K562 (cell line): ENCODE measurements at regions not wholly inside any gene's neighbourhood (a gene's known extent, or its start where the extent isn't known, plus 50 kb on each side); places are given as distances from the start of the nearest gene placed in this dataset.

Experiments used
- ATAC-seq: fragments of 200-7000 bp; cut with Tn5 transposase; 3 replicates; pipeline ENCODE4 v1.9.1; 2020; ENCODE audit warnings: moderate library complexity
- BruUV-seq: library from RNA; stranded (reverse); fragments of 400-500 nt; replicated peaks from 2 replicates; lab custom pipeline; 2021; lab: Mats Ljungman, UMichigan
- CTCF ChIA-PET: fragments of 300-600 bp; formaldehyde crosslinking; extraction: SDS; loops from one replicate; lab custom pipeline; 2021; ENCODE audit warnings: low intra/inter-chr PET ratio; lab: Yijun Ruan, JAX
- POLR2A ChIA-PET: fragments of 300-600, 350-650 bp; sonication (Branson Sonifier 250); formaldehyde crosslinking; extraction: SDS; loops from one replicate; lab custom pipeline; 2021; ENCODE audit warnings: antibody characterized with exemption, inconsistent platforms; lab: Yijun Ruan, JAX
- DNase-seq, 4 experiments: peaks; one replicate each; pipeline versions ENCODE4 v3.0.0 to v3.0.0-alpha.2; 2011 to 2018; ENCODE audit warnings: low spot score in 3 of 4, mixed read lengths in 3 of 4; ENCODE audit errors: extremely low read depth in 1 of 4
- FAIRE-seq: peaks from 2 replicates; lab custom pipeline; 2011; peaks lifted over from hg19 to GRCh38; lab: Jason Lieb, UNC
- H2AFZ ChIP-seq: 2 replicates; pipeline ENCODE4 v1.6.0; 2011; ENCODE audit warnings: low read depth, low read length, control low read depth, inconsistent platforms
- H3K27ac ChIP-seq: fragments of 200-600 bp; 3 replicates; pipeline ENCODE4 v1.8.0; 2011; ENCODE audit warnings: low read depth, mild to moderate bottlenecking, control low read depth, inconsistent platforms, low read length, moderate library complexity, mixed read lengths; ENCODE audit errors: extremely low read depth
- H3K27me3 ChIP-seq, 2 experiments: fragments of 300-600 bp in 1 of 2; 2 replicates in 1 of 2; 3 replicates in 1 of 2; pipeline versions ENCODE4 v1.6.0 to v1.8.0; 2011; ENCODE audit warnings: inconsistent platforms in 2 of 2, low read length in 2 of 2, mild to moderate bottlenecking in 1 of 2, mixed read lengths in 1 of 2, moderate library complexity in 1 of 2; ENCODE audit not compliant: control insufficient read depth in 2 of 2, insufficient read depth in 2 of 2
- H3K36me3 ChIP-seq: fragments of 300-600 bp; 3 replicates; pipeline ENCODE4 v1.8.0; 2011; ENCODE audit warnings: mild to moderate bottlenecking, low read length, inconsistent platforms; ENCODE audit not compliant: control insufficient read depth, insufficient read depth
- H3K4me1 ChIP-seq, 2 experiments: fragments of 200-600 bp in 1 of 2; replicated peaks in 1 of 2; 2 replicates in 1 of 2; 3 replicates in 1 of 2; pipeline versions ENCODE4 v1.5.1 to v1.8.0; 2011; ENCODE audit warnings: inconsistent platforms in 2 of 2, low read length in 2 of 2, mild to moderate bottlenecking in 1 of 2, mixed read lengths in 1 of 2, moderate library complexity in 1 of 2; ENCODE audit not compliant: control insufficient read depth in 2 of 2, insufficient read depth in 2 of 2
- H3K4me2 ChIP-seq: 2 replicates; pipeline ENCODE4 v1.6.1; 2011; ENCODE audit warnings: low read length, control low read depth, inconsistent platforms, mixed read lengths; ENCODE audit not compliant: insufficient read depth
- H3K4me3 ChIP-seq: fragments of 200-600 bp; sonication (generic), shearing (Covaris generic); 2 replicates; pipeline ENCODE4 v1.5.1; 2016; ENCODE audit warnings: control low read depth, inconsistent platforms
- H3K79me2 ChIP-seq: fragments of 200-600 bp; 3 replicates; pipeline ENCODE4 v1.8.0; 2011; ENCODE audit warnings: low read length, inconsistent platforms; ENCODE audit not compliant: control insufficient read depth, insufficient read depth
- H3K9ac ChIP-seq, 2 experiments: 2 replicates each; pipeline versions ENCODE4 v1.6.0 to v1.6.1; 2011; ENCODE audit warnings: low read depth in 2 of 2, low read length in 2 of 2, control low read depth in 1 of 2, inconsistent platforms in 1 of 2, mild to moderate bottlenecking in 1 of 2, mixed read lengths in 1 of 2; ENCODE audit not compliant: insufficient read depth in 1 of 2
- H3K9me1 ChIP-seq: one replicate; pipeline ENCODE4 v1.6.0; 2011; ENCODE audit warnings: inconsistent platforms, mild to moderate bottlenecking, low read length, moderate library complexity; ENCODE audit not compliant: control insufficient read depth, insufficient read depth
- H3K9me3 ChIP-seq: replicated peaks from 2 replicates; pipeline ENCODE4 v1.5.1; 2011; ENCODE audit warnings: low read depth, low read length, inconsistent platforms; ENCODE audit not compliant: control insufficient read depth, insufficient read depth
- H4K20me1 ChIP-seq: replicated peaks from 2 replicates; pipeline ENCODE4 v1.6.1; 2011; ENCODE audit warnings: low read length, inconsistent platforms, mixed read lengths; ENCODE audit not compliant: control insufficient read depth, insufficient read depth
- BDP1 ChIP-seq: IDR thresholded peaks from 3 replicates; pipeline ENCODE4 v1.6.1; 2011; ENCODE audit not compliant: insufficient read length, insufficient read depth
- FOXA1 ChIP-seq: fragments of 450-650 bp; IDR thresholded peaks from 2 replicates; pipeline ENCODE4 v1.6.1; 2016; ENCODE audit warnings: mild to moderate bottlenecking, borderline replicate concordance
- HDAC3 ChIP-seq: fragments of 450-650 bp; IDR thresholded peaks from 2 replicates; pipeline ENCODE4 v1.6.1; 2018; ENCODE audit warnings: borderline replicate concordance, mild to moderate bottlenecking, moderate library complexity; ENCODE audit not compliant: partially characterized antibody
- HNRNPK ChIP-seq: fragments of 200-400 bp; formaldehyde crosslinking; IDR thresholded peaks from one replicate; pipeline ENCODE4 v1.6.1; 2018; ENCODE audit warnings: mild to moderate bottlenecking, low read depth, low read length; ENCODE audit not compliant: poor library complexity, severe bottlenecking
- KAT7 ChIP-seq: sonication (generic); formaldehyde crosslinking; IDR thresholded peaks from 2 replicates; pipeline ENCODE4 v1.8.0; 2022; ENCODE audit warnings: missing genetic modification reagents, mild to moderate bottlenecking, borderline replicate concordance
- LCOR ChIP-seq: sonication (generic); formaldehyde crosslinking; IDR thresholded peaks from 2 replicates; pipeline ENCODE4 v1.8.0; 2022; ENCODE audit warnings: mild to moderate bottlenecking, missing genetic modification reagents
- LEF1 ChIP-seq: fragments of 450-650 bp; IDR thresholded peaks from 2 replicates; pipeline ENCODE4 v1.6.1; 2016; ENCODE audit warnings: mild to moderate bottlenecking
- NFYB ChIP-seq: IDR thresholded peaks from 2 replicates; pipeline ENCODE4 v1.6.1; 2011; ENCODE audit warnings: mild to moderate bottlenecking, moderate library complexity; ENCODE audit not compliant: insufficient read length; ENCODE audit errors: extremely low read depth
- NR3C1 ChIP-seq: sonication (generic); formaldehyde crosslinking; IDR thresholded peaks from 2 replicates; pipeline ENCODE4 v1.8.1; 2022; ENCODE audit warnings: missing genetic modification reagents
- PCBP1 ChIP-seq: fragments of 200-400 bp; formaldehyde crosslinking; IDR thresholded peaks from 2 replicates; pipeline ENCODE4 v1.6.1; 2018; ENCODE audit warnings: mild to moderate bottlenecking, low read depth, low read length; ENCODE audit not compliant: poor library complexity, severe bottlenecking
- POLR2AphosphoS2 ChIP-seq: IDR thresholded peaks from 2 replicates; pipeline ENCODE4 v1.6.1; 2012; ENCODE audit warnings: low read length, improper control_type of control experiment
- YBX1 ChIP-seq: fragments of 450-650 bp; IDR thresholded peaks from 2 replicates; pipeline ENCODE4 v1.7.1; 2016; ENCODE audit warnings: mild to moderate bottlenecking
- WGBS: fragments of 100-300 bp; shearing (Covaris generic); methylation state at CpG from one replicate; pipeline ENCODE4 v1.1.6; 2016; ENCODE audit warnings: low coverage, mixed read lengths; ENCODE audit not compliant: insufficient coverage; ENCODE audit errors: missing lambda C conversion rate; 5-methylcytosine and 5-hydroxymethylcytosine counted together
- in situ Hi-C: fragments of 300-500 bp; cut with MboI; formaldehyde crosslinking; loops from 4 replicates; pipeline ENCODE4 v1.15.0; 2018; ENCODE audit warnings: inconsistent platforms, mixed read lengths
- intact Hi-C: fragments of 100-400 bp; cut with micrococcal nuclease; formaldehyde crosslinking; loops from 2 replicates; pipeline ENCODE4 v1.14.2; 2022
- TF ChIP-seq, protein P1 (sequence below): fragments of 200-400 bp; formaldehyde crosslinking; IDR thresholded peaks from 2 replicates; pipeline ENCODE4 v1.6.1; 2017; ENCODE audit warnings: mild to moderate bottlenecking, low read depth, low read length, moderate library complexity
- TF ChIP-seq, protein P2 (sequence below): sonication (generic); formaldehyde crosslinking; IDR thresholded peaks from 2 replicates; pipeline ENCODE4 v1.8.1; 2023; ENCODE audit warnings: mild to moderate bottlenecking, missing genetic modification reagents
- TF ChIP-seq, protein P3 (sequence below): fragments of 450-650 bp; IDR thresholded peaks from 2 replicates; pipeline ENCODE4 v1.6.1; 2018; ENCODE audit warnings: mild to moderate bottlenecking, low read depth; ENCODE audit not compliant: partially characterized antibody

DNA sequence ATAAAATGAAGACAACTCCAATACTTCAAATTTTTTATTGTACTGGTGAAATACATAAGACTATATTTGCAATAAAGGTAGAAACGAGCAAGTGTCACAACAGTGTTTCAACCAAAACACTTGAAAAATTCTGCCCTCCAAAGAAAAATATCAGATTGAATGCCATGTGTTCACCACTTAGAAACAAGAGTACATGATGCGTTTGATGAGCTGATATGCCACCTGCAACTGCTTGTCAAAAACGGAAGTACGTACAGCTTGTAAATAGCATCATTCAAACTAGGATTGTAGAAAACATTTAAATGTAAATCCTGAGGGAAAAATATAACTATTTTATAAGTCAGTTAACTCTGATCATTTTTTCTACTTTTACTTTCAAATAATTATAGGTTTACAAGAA, 276.1 kb downstream of the ANTXR2 start:
- ChIA-PET POLR2A (no interaction called here), CTCF (no interaction called here)
- in situ Hi-C loops, result no loop called here
- no peaks in the 10 kb centered on the region for H3K4me1 ChIP-seq
- FAIRE-seq (no peak), ATAC-seq (no peak), DNase-seq (no peak)
- no peaks in the 10 kb centered on the region for H3K9me3 ChIP-seq
- no peak overlapping the region for H3K9ac ChIP-seq
- WGBS, result 13% methylated on average over 4 of the region's 4 CpGs
- no peak overlapping the region for H3K27ac ChIP-seq
- H3K27me3 ChIP-seq, result no peaks in the 10 kb centered on the region
- no peak overlapping the region for H2AFZ ChIP-seq
- no TSS peak for BruUV-seq
- no peaks in the 10 kb centered on the region for H3K9me1 ChIP-seq
- intact Hi-C loops, result no loop called here
- H3K4me2 ChIP-seq, result no peak overlapping the region
- H3K4me3 ChIP-seq, result no peak overlapping the region
- H4K20me1 ChIP-seq, result no peaks in the 10 kb centered on the region
- no peaks in the 10 kb centered on the region for H3K79me2 ChIP-seq
- H3K36me3 ChIP-seq, result no peaks in the 10 kb centered on the region
- TF ChIP-seq FOXA1 (no peak), NFYB (no peak), BDP1 (no peak), HNRNPK (no peak), NR3C1 (CRISPR knock-in tag) (no peak), YBX1 (no peak), LEF1 (no peak), KAT7 (CRISPR knock-in tag) (no peak), HDAC3 (no peak), PCBP1 (no peak), POLR2AphosphoS2 (no peak), LCOR (CRISPR knock-in tag) (no peak)
- TF ChIP-seq, protein P1, sequence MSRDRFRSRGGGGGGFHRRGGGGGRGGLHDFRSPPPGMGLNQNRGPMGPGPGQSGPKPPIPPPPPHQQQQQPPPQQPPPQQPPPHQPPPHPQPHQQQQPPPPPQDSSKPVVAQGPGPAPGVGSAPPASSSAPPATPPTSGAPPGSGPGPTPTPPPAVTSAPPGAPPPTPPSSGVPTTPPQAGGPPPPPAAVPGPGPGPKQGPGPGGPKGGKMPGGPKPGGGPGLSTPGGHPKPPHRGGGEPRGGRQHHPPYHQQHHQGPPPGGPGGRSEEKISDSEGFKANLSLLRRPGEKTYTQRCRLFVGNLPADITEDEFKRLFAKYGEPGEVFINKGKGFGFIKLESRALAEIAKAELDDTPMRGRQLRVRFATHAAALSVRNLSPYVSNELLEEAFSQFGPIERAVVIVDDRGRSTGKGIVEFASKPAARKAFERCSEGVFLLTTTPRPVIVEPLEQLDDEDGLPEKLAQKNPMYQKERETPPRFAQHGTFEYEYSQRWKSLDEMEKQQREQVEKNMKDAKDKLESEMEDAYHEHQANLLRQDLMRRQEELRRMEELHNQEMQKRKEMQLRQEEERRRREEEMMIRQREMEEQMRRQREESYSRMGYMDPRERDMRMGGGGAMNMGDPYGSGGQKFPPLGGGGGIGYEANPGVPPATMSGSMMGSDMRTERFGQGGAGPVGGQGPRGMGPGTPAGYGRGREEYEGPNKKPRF, result no peak
- TF ChIP-seq, protein P2, sequence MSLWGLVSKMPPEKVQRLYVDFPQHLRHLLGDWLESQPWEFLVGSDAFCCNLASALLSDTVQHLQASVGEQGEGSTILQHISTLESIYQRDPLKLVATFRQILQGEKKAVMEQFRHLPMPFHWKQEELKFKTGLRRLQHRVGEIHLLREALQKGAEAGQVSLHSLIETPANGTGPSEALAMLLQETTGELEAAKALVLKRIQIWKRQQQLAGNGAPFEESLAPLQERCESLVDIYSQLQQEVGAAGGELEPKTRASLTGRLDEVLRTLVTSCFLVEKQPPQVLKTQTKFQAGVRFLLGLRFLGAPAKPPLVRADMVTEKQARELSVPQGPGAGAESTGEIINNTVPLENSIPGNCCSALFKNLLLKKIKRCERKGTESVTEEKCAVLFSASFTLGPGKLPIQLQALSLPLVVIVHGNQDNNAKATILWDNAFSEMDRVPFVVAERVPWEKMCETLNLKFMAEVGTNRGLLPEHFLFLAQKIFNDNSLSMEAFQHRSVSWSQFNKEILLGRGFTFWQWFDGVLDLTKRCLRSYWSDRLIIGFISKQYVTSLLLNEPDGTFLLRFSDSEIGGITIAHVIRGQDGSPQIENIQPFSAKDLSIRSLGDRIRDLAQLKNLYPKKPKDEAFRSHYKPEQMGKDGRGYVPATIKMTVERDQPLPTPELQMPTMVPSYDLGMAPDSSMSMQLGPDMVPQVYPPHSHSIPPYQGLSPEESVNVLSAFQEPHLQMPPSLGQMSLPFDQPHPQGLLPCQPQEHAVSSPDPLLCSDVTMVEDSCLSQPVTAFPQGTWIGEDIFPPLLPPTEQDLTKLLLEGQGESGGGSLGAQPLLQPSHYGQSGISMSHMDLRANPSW, result no peak
- TF ChIP-seq, protein P3, sequence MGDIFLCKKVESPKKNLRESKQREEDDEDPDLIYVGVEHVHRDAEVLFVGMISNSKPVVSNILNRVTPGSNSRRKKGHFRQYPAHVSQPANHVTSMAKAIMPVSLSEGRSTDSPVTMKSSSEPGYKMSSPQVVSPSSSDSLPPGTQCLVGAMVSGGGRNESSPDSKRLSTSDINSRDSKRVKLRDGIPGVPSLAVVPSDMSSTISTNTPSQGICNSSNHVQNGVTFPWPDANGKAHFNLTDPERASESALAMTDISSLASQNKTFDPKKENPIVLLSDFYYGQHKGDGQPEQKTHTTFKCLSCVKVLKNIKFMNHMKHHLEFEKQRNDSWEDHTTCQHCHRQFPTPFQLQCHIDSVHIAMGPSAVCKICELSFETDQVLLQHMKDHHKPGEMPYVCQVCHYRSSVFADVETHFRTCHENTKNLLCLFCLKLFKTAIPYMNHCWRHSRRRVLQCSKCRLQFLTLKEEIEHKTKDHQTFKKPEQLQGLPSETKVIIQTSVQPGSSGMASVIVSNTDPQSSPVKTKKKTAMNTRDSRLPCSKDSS, result no peak
